Adrenal gland (tissue), 9 donors: ENCODE measurements at regions not wholly inside any gene's neighbourhood (a gene's known extent, or its start where the extent isn't known, plus 50 kb on each side); places are given as distances from the start of the nearest gene placed in this dataset.
"Not testable (repeated sequence)": the region's sequence is repeated elsewhere in the genome, so short reads cannot be mapped to it uniquely, and the experiment has no call there.

Experiments used
- DNase-seq, 7 donors: peaks; one replicate each; pipeline ENCODE4 v3.0.0-alpha.2; 2019 to 2020
- H3K27ac ChIP-seq, 5 donors: fragments of 200-600 bp; sonication (generic) in 4 of 5; 1 replicate in 3 of 5; 2 replicates in 2 of 5; pipeline versions ENCODE4 v1.5.1 to v1.8.0; 2016 to 2020; ENCODE audit warnings: mild to moderate bottlenecking in 1 of 5
- H3K27me3 ChIP-seq: fragments of 200-600 bp; 2 replicates; pipeline ENCODE4 v1.8.0; 2021
- H3K36me3 ChIP-seq, 2 donors: fragments of 200-600 bp; replicated peaks in 1 of 2; 1 replicate in 1 of 2; 2 replicates in 1 of 2; pipeline versions ENCODE4 v1.5.1 to v1.8.0; 2018 to 2022
- H3K4me1 ChIP-seq, 2 donors: fragments of 200-600 bp; replicated peaks in 1 of 2; 1 replicate in 1 of 2; 2 replicates in 1 of 2; pipeline versions ENCODE4 v1.5.1 to v1.8.0; 2018 to 2021
- H3K4me3 ChIP-seq, 4 donors: fragments of 200-600 bp; sonication (generic) in 3 of 4; one replicate each; pipeline ENCODE4 v1.5.1; 2016 to 2018
- H3K9me3 ChIP-seq, 3 donors: fragments of 200-600 bp; sonication (generic) in 1 of 3; replicated peaks in 1 of 3; 1 replicate in 2 of 3; 2 replicates in 1 of 3; pipeline versions ENCODE4 v1.5.1 to v1.8.0; 2016 to 2021
- POLR2A ChIP-seq, 2 donors: fragments of 450-650 bp; IDR thresholded peaks; one replicate each; pipeline ENCODE4 v1.6.1; 2017; ENCODE audit warnings: antibody characterized with exemption in 2 of 2, mild to moderate bottlenecking in 2 of 2, moderate library complexity in 1 of 2
- WGBS, 4 donors: extraction: QIAGEN DNeasy Blood & Tissue Kit in 2 of 4; methylation state at CpG; one replicate each; pipeline versions ENCODE4 v1.1.5 to v1.1.7; 2013 to 2017; 5-methylcytosine and 5-hydroxymethylcytosine counted together
- intact Hi-C, 2 donors: fragments of 100-400 bp; cut with DNase I; formaldehyde crosslinking; loops; one replicate each; pipeline versions ENCODE4 v1.14.1 to v1.15.0; 2022 to 2023
- TF ChIP-seq, protein P1 (sequence below), 6 experiments: fragments of 450-650 bp in 4 of 6; fragments of 200-600 bp in 2 of 6; sonication (generic) in 1 of 6; IDR thresholded peaks; 1 replicate in 5 of 6; 2 replicates in 1 of 6; pipeline versions ENCODE4 v1.5.1 to v1.8.0; 2016 to 2021; ENCODE audit warnings: antibody characterized with exemption in 6 of 6, mild to moderate bottlenecking in 2 of 6, moderate library complexity in 1 of 6
- donor health status: healthy with polysubstance abuse.
- donor health status: Bipolar disorder and iron deficiency.
- donor health status: DM: yes; HTN: yes; CAD: no.
- donor health status: DM: no; HTN: no; CAD: no.
- donor health status: DM: no; HTN: no; CAD: no.

DNA sequence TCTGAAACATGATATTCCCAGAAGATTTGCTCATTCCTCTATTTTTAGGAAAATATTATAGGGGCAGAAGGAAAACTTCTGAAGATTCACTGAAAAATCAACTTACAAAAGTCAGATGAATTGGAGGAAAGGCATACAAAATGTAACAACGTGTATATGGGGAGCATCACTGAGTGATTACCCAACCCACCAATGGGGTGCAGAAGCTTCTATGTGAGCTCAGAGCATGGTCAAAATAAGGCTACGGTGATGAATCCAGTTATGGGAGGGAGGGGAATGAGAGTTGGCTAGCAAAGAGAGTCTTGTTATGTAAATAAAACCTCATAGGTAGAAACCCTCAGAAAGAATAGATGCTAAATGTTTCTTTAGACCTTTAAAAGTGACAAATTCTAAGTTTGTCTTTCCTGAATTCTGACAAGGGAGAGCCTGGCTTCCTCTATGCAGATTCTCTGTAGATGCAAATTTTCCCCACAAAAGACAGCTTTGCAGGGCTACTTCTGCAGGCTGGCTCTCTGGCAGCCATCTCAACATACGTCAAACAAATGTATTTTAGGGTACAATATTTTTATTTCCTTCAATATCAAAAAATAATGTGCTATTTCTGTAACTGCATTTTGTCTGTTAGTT, 171.4 kb upstream of the NDUFV2 start:
- WGBS, 4 donors = 41 to 48% (median 44%) methylated on average over 3 of the region's 3 CpGs
- DNase-seq = no peak
- Histone ChIP-seq H3K4me3 (no peak overlapping the region), H3K4me1 (no peaks in the 10 kb centered on the region), H3K27ac (no peak overlapping the region), H3K27me3 (no peaks in the 10 kb centered on the region), H3K36me3 (no peaks in the 10 kb centered on the region), H3K9me3 (peaks cover 0 to 8% (median 0%) of the 10 kb centered on the region in 3 donors)
- TF ChIP-seq, protein P1, sequence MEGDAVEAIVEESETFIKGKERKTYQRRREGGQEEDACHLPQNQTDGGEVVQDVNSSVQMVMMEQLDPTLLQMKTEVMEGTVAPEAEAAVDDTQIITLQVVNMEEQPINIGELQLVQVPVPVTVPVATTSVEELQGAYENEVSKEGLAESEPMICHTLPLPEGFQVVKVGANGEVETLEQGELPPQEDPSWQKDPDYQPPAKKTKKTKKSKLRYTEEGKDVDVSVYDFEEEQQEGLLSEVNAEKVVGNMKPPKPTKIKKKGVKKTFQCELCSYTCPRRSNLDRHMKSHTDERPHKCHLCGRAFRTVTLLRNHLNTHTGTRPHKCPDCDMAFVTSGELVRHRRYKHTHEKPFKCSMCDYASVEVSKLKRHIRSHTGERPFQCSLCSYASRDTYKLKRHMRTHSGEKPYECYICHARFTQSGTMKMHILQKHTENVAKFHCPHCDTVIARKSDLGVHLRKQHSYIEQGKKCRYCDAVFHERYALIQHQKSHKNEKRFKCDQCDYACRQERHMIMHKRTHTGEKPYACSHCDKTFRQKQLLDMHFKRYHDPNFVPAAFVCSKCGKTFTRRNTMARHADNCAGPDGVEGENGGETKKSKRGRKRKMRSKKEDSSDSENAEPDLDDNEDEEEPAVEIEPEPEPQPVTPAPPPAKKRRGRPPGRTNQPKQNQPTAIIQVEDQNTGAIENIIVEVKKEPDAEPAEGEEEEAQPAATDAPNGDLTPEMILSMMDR (IDR thresholded peaks at IDR 0.05) = no peak
- TF ChIP-seq POLR2A (IDR thresholded peaks at IDR 0.05) = no peak
- intact Hi-C loops = no loop called here

GRCh38 chr18:8932866-8933265, 169.6 kb upstream of the NDUFV2 start:
- Histone ChIP-seq H3K4me3 (no peak overlapping the region), H3K4me1 (no peaks in the 10 kb centered on the region), H3K36me3 (no peaks in the 10 kb centered on the region), H3K27me3 (no peaks in the 10 kb centered on the region), H3K27ac (no peak overlapping the region), H3K9me3 (no peaks in the 10 kb centered on the region)
- DNase-seq = no peak
- intact Hi-C loops = no loop called here
- no peak for TF ChIP-seq POLR2A (IDR thresholded peaks at IDR 0.05)
- TF ChIP-seq, protein P1 (IDR thresholded peaks at IDR 0.05) = no peak

- Histone ChIP-seq H3K27me3 (no peaks in the 10 kb centered on the region), H3K27ac (no peak overlapping the region), H3K9me3 (no peaks in the 10 kb centered on the region), H3K36me3 (no peaks in the 10 kb centered on the region), H3K4me3 (no peak overlapping the region), H3K4me1 (no peaks in the 10 kb centered on the region)
- TF ChIP-seq, protein P1 (IDR thresholded peaks at IDR 0.05) = no peak
- TF ChIP-seq POLR2A (IDR thresholded peaks at IDR 0.05) = no peak
- intact Hi-C loops = no loop called here
- no peak for DNase-seq
- 30 to 74% (median 70%) methylated on average over 1 of the region's 1 CpG for WGBS, 4 donors
Measured at GRCh38 chr18:8933714-8934284, 168.7 kb upstream of the NDUFV2 start.

- H3K36me3 ChIP-seq, intact Hi-C loops, H3K4me1 ChIP-seq, H3K27ac ChIP-seq, DNase-seq, H3K9me3 ChIP-seq, H3K4me3 ChIP-seq, H3K27me3 ChIP-seq: not testable (repeated sequence)
- WGBS, 4 donors = 93 to 99% (median 95%) methylated on average over 18 to 24 of the region's 24 CpGs; no CpG with 5 or more reads in 1 of the 4 donors
Measured at GRCh38 chr18:8935346-8935745, 167.2 kb upstream of the NDUFV2 start.

DNA sequence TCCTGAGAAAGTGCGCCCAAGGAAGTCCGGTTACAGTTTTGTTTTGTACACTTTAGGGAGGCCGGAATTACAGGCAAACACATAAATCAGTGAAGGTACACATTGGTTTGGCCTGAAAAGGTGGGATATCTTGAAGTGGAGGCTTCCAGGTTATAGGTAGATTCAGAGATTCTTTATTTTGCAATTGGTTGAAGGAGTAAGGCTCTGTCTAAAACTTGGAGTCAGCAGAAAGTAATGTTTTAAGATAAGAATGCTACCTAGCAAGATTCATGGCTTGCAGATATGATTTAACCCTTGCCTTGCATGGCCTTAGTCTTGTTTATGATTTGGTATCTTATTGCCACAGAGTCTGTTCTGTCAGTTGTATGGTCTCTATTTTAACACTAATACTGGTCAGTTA, 165.9 kb upstream of the NDUFV2 start:
- intact Hi-C loops = no loop called here
- no peaks in the 10 kb centered on the region for H3K36me3 ChIP-seq
- no peak overlapping the region for H3K27ac ChIP-seq
- no peaks in the 10 kb centered on the region for H3K4me1 ChIP-seq
- H3K4me3 ChIP-seq = no peak overlapping the region
- H3K27me3 ChIP-seq = no peaks in the 10 kb centered on the region
- WGBS, 4 donors = 70 to 77% (median 72%) methylated on average over 3 of the region's 3 CpGs
- no peak for DNase-seq
- no peaks in the 10 kb centered on the region for H3K9me3 ChIP-seq
- no peak for TF ChIP-seq POLR2A (IDR thresholded peaks at IDR 0.05)
- TF ChIP-seq, protein P1 (IDR thresholded peaks at IDR 0.05) = no peak
